Left renal pelvis (tissue), 4 donors: ENCODE measurements at regions not wholly inside any gene's neighbourhood (a gene's known extent, or its start where the extent isn't known, plus 50 kb on each side); places are given as distances from the start of the nearest gene placed in this dataset.
"Not testable (repeated sequence)": the region's sequence is repeated elsewhere in the genome, so short reads cannot be mapped to it uniquely, and the experiment has no call there.

Experiments
- DNase-seq, 4 donors: peaks; one replicate each; pipeline ENCODE4 v3.0.0-alpha.2; 2013; ENCODE audit warnings: low read depth in 4 of 4, low spot score in 3 of 4

- no peak for DNase-seq
Observed at GRCh38 chr7:46091071-46091470, 170.0 kb upstream of the IGFBP3 start.

- DNase-seq = no peak
Observed at GRCh38 chr7:46089281-46089680, 168.2 kb upstream of the IGFBP3 start.

DNA sequence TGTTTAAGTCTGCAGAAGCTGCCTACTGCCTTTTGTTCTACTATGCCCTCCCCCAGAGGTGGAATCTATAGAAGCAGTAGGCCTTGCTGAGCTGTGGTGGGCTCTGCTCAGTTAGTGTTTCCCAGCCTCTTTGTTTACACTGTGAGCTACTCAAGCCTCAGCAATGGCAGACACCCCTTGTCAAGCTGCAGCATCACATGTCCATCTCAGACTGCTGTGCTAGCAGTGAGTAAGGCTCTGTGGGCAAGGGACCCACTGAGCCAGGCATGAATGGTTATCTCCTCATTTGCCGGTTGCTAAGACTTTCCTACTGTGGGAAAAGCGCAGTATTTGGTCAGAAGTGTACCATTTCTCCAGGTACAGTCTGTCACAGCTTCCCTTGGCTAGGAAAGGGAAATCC, 167.4 kb upstream of the IGFBP3 start:
- DNase-seq = not testable (repeated sequence)

DNA sequence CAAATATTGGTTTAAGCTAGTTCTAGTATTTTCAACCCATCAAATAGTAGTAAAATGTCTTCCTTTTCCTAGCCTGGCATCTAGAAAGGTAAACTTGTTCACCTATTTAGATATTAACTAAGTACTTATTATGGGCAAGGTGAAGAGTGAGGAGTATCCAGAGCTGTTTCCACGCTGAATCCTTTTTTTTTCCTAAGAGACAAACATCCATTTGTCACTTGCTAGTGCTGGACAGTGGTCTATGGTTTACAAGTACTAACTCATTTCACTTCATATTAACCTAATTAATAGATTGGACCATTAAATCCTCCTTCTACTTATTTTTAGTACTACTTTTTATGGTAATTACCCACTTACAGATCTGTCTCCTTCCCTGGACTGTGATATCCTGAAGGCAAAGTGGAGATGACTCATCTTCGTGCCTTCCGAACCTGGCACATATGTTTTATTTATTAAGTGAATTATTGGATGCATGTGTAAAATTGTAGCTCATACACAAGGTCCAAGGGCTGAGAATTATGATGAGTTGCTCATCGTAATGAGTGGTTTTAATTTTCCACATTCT, 159.6 kb upstream of the IGFBP3 start:
- no peak for DNase-seq

DNA sequence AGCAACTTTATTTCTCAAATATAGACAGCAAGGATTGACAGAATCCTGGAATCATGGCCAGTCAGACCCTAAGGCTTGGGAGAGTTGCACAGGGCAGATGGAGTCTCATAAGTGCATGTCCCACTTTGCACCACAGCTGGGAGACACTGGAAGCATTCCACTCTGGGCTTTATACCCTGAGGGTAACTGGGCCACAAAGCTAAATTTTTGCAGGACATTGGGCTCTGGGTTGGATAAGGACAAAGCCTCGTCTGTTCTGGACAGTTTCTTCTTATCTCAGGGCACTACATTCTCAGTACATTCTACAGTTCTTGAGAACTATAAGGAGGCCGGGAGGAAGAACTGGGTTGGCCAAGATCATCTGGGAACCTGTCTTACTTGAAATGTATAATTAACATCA, 158.3 kb upstream of the IGFBP3 start:
- DNase-seq = no peak

DNA sequence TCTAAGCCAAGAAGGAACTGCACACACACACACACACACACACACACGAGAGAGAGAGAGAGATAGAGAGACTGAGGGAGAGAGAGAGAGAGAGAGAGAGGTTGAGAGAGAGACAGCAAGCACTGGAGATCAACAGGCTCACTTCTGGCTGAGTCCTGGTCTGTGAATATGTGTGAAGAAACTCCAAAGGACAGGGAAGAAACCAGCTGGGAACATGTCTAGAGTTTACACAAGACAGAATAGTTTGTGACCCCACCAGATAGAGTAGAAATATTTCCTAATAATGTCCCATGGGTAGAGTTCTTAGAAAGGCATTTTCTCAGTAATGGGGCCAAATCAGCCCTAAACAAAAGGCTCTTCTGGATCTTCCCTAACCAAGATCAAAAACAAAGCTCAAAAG, 155.5 kb upstream of the IGFBP3 start:
- no peak for DNase-seq

GRCh38 chr7:46072722-46073121, 151.7 kb upstream of the IGFBP3 start:
- peak in 1 of 4 donors; percentile 9 for DNase-seq

DNA sequence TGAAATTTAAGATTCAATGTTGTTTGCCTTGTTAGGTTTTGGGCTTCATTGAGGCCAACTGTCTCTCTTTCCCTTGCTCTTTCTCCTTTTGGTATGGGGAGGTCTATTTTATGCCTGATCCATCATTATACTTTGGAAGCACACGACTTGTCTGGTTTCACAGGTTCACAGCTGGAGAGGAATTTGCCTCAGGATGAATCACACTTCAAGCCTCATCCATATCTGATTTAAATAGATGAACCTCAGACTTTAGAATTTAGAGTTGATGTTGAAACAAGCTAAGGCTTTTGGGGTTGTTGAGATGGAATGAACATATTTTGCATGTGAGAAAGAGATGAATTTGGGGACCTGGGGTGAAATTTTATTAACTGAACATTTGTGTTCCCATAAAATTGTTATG, 150.5 kb upstream of the IGFBP3 start:
- no peak for DNase-seq

DNA sequence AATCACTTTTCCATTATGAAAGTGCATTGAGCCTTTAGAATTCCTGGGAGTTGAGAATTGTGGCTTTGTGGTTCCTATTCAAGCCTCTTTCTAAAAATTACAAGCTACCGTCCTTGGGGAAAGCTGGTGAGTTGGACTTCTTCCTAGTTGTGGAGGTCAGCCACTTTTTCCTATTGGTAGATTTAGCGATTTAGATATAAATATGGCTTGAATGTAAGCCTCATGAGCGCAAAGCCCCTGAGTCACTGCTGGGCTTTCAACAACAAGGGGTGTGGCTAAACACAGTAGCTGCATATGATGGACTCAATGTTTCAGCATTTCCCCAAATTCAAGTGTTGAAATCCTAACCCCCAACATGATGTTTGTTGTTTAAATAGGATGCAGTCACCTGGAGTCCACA, 150.0 kb upstream of the IGFBP3 start:
- no peak for DNase-seq

DNA sequence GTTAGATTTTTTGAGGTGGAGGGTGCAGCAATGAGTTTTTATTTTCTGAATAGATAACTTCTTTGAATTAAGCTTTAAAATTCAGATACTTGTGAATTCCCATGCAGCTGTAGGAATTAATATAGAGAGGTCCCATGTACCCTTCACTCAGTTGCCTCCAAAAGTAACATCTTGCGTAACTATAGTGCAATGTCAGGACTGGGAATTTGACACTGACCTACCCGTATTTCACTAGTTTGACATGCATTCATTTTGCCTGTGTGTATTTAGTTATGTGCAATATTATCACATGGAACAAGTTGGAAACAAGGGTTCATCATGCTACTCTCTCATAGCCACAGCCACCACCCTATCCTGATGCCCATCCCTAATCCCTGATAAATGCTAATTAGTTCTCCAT, 147.1 kb upstream of the IGFBP3 start:
- no peak for DNase-seq

- no peak for DNase-seq
Observed at GRCh38 chr7:46059308-46060020, 138.4 kb upstream of the IGFBP3 start.

GRCh38 chr7:46058086-46058823, 137.2 kb upstream of the IGFBP3 start:
- no peak for DNase-seq

DNA sequence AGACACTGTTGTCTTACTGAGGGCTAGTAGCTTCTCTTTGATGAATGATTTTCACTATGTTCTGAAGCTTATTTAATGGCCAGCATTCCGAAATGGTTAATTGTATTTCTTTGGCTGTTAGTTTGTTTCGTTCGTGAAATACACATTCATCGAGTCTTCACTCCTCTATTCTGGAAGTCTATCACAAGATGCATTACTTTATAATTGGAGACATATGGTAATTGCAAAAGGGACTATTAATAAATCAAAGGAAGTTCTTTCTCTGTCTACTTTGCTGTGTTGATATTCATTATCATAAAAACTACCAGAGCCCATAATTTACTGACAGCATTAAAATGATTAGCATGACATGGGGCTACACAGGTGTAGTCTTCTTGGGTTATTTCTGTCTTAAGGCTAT, 133.8 kb upstream of the IGFBP3 start:
- DNase-seq = no peak

DNA sequence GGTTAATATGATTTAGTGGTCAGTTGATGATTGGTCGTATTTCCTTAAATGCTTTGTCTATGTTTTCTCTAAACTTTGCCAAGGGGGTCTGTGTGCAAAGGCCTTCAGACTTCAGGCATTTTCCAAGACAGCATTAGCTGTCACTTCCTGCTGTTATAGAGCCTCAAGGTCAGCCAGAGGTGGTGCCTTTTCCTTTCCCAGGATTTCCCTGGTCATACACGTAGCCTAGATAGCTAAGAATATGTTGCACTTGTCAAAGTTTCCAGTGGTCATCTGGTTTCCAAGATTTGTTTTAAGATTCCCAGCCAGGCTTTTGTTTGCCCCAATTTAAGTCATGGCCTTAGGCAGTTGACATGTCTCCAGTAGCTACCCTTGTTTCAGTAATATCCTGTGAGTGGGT, 133.2 kb upstream of the IGFBP3 start:
- no peak for DNase-seq

DNA sequence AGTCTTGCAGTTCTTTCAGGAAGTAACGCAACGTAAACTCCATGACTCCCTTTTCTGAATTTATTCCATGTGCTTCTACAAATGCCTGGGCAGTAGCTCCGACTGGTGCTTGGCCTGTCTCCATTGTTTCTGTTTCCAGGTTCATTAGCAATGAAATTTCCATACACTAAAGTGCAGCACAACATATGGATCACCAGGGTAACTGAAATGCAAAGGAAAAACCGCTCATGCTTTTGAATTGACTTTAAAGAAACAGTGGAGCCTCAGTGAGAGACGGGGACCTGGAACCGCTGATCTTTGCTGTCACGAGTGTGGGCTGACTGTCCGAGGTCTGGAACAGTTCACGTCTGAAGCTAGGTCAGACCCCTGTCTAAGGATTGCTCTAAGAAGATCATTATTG, 126.5 kb upstream of the IGFBP3 start:
- no peak for DNase-seq

DNA sequence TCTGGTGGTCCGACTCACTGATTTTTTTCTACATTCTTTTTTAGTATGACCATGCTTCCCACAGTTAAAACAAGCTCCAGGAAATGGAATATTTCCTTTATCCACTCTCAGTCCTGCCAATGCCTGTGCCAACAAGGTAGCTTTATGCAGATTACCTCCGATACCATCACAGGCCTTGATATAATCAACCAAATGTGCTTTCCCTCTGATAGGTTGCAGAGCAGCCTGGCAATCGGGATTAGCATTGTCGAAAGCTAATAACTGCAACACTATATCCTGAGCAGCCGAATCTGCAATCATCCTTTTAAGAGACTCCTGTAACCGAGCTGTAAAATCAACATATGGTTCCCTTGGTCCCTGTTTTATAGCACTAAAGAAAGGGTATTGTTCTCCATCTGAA, 122.3 kb upstream of the IGFBP3 start:
- not testable (repeated sequence) for DNase-seq

DNA sequence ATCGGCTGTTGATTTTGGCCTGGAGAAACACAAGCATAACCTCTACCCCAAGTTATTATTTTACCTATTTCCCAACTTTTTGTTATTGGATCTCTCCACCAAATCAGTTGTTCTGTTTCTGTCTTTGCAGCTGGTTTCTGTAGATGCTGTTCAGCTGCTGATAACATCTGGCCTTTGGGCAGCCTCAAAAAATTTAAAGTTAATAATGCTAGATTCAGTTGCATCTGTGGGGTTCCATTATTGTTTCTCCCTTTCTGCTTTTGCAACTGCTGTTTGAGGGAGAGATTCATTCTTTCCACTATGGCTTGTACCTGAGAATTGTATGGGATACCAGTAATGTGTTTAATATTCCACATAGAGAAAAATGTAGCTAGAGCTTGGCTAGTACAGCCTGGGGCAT, 118.7 kb upstream of the IGFBP3 start:
- DNase-seq = not testable (repeated sequence)

DNA sequence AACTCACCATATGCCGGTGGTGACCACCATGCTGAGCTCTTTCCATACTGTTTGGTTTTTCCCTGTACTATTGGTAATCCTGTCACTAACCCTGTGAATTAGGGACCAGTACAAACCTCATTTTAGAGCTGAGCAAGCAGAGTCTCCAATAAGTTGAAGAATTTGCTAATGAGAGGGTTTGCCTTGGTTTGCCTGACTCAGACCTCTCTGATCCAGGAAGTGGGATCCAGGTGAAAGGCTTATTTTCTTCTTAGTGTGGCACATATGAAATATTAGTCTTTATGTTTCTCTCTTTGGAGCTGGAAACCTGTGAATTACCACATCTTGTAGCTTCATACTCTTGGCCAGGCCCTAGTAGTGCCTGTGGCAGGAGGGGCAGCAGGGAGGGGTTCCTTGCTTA, 114.1 kb upstream of the IGFBP3 start:
- DNase-seq = no peak

GRCh38 chr7:46034056-46034768, 113.1 kb upstream of the IGFBP3 start:
- DNase-seq = no peak

DNA sequence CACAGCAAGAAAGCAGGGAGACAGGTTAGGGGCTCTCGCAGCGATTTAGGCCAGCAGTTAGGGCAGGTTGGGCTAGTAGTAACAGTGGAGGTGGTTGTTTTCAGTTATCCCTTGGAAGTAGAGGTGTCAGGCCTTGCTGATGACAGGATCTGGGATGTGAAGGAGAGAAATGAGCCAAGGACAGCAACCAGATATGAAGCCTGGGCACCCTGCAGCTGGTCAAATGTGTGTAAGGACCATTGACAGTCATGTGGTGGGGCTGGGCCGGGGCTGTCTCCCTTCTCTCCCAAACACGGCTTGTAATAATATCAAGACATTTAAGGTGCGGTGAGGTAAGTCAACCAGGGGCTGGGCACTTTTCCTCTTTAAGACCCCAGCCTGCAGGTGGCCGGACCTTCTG, 112.5 kb upstream of the IGFBP3 start:
- DNase-seq = no peak

- no peak for DNase-seq
Observed at GRCh38 chr7:46032942-46033341, 111.9 kb upstream of the IGFBP3 start.
